HG02973 (cell line): ENCODE measurements at regions not wholly inside any gene's neighbourhood (a gene's known extent, or its start where the extent isn't known, plus 50 kb on each side); places are given as distances from the start of the nearest gene placed in this dataset.

ENCODE experiments used
- ATAC-seq: cut with Tn5 transposase; IDR thresholded peaks from one replicate; pipeline ENCODE4 v1.9.1; 2021; ENCODE audit warnings: moderate library complexity; ENCODE audit not compliant: unreplicated experiment

DNA sequence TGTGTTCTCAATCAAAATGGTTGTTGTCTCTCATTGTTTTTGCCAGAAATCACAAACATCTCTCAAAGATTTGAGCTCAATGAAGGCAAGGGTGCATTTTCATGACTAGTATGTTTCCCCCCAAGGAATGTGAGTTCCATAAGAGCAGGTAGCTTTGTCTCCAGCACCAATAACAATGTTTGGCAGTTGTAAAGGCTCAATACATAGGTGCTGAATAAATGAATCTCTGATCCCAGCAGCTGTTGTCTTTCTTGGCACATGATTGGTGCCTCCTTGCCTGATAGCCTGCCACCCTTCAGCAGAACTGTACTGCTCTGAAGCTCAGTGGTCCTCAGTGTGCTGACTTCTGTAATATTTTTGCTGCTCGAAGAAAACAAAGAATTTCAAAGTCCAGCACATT, 103.1 kb upstream of the CDH11 start:
- no peak for ATAC-seq

DNA sequence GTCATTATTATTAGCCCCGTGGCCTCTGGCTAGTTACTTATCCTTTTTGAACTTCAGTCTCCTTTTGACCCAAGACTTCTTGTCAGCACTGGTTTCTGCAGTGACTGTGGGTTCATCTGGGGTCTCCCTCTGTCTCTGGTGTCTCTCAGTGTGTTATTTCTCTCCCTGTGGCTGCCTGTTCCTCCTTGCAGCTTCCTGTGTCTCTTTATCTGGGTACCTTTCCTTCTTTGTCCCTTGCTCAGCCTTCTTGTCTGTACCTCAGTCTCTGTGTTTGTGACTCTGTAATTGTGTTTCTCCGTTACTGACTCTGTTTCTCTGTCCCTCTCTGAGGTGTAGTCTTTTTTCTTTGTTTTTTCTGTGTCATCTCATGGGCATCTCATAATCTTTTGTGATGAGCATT, 102.6 kb upstream of the CDH11 start:
- ATAC-seq: no peak

DNA sequence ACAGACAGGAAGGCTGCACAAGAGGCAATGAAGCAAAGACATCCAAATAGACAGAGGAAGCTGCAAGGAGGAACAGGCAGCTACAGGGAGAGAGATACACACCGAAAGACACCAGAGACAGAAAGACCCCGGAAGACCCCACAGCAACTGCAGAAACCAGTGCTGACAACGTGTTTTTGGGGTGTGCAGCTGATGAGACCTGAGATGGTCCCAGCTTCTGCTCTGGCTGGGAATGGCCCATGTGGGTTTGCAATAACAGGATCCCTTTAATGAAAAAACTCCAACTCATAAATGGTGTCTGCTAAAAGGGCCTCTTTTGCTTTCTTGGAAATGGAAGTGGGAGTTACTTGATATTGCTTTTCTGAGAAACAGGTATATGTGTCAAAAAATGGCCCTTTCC, 101.5 kb upstream of the CDH11 start:
- ATAC-seq: no peak

DNA sequence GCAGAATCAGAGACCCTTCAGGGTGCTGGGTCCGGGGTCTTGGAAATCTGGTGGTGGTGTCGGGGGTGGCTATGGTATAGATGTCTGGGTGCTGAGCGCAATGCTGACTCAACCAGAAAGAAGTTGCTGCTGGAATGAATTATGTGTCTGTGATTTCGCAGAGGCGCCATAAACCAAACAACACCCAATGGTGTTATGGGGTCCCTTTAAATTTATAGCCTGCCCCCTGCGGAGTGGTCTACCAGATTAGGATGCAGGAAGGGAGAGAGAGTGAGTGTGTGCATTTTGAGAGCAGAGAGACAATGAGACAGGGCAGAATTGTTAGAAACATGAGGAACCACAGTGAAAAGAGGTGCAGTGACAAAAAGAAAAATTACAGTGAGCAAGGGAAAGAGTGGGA, 100.7 kb upstream of the CDH11 start:
- ATAC-seq: no peak

DNA sequence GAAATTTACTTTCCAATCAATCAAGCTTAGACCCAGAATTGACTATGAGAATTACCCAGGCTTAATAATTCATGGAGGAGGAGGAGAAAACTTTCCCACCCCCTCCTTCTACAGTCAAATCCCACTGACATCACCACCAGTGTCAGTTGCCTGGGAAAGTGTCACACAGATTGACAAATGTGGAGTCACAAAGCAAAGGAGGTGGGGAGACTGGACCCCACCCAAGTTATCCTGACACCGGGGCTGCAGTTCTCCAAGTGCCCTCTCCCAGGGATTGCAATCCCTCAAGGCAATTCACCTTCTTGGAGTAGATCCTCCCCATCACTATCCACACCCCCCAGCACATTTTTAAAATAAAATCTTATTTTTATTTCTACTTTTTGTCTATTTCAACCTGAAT, 100.2 kb upstream of the CDH11 start:
- ATAC-seq: no peak

DNA sequence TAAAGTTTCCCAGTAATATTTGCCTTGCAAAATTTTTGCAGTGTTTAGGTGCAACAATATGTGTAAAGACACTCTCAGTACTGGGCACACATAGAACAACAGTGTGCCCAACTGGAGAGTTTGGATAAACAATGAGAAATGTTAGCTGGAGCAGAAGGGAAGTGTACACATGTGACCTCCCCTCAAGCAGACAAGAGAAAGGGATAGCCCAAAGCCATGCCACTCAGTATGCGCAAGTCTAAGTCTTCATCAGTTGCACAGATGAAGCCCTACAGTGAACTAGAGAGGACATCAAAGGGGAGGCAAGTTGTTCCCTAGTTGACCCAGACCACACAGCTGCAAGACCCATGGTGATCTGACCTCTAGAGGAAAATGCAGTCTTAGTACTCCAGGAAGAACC, 97.9 kb upstream of the CDH11 start:
- ATAC-seq: no peak

DNA sequence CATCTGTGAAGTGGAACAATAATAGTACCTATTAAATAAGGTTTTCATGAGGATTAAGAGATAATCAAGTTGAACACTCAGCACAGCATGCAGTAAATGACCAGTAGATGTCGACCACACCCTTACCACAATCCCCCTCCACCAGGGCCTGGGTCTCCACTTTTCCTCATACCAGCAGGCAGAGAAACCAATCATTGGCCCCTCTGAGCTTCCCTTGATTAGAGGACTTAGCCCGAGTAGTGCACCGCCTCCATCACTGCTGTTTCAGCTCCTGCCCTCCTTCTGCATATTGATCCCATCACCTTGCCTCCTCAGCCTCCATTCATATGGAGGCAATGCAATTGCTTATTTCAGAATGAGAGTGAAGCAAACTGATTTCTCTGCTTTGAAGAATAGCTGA, 96.5 kb upstream of the CDH11 start:
- ATAC-seq: no peak

DNA sequence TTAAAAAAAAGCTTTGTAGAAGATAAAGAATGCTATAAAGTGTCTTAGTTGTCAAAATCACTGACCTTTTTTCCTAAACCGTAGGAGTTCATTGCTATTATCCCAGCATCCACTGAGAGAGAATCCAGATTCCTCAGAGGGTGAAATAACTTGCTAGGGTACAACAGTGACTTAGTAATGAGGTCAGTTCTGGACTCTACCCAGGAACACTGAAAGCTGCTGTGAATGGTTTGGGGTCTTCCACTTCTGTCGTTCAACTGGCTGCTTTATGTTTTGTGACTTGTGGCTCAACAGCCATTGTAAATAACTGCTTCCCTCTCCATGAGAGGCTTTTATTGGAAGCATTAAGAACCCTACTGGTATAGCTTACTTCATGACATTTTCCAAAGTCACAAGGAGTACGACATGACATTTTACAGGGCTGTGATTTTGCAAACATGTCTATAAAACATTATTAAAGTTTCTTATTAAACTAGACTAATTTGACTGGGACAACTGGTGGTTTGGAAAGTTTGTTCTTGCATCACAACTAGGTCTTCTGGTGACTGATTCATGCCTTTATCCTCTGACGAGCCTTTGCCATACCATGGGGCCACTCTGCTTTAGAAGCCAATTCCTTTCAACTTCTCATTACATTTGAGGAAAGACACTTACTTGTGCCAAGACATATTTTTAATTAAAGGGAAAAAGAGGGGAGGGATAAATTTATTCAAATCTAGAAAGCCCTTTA, 92.2 kb upstream of the CDH11 start:
- ATAC-seq: no peak

DNA sequence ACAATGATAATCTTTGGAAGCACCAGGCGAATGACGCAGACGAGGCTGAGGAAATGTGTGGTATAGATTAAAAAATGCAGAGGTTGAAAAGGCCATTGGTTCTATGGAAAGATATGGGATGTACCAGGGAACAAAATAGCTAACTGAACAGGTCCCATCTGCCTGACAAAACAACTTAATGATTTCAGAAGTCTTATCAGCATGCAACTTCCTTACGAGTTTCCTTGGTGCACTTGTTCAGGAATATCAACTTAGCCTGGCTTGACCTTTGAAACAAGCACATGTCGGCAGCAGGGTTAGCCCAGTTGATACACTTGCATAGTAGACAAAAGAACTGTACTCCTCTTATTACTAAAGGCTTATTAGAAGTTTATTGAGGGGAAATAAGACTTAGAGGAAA, 90.9 kb upstream of the CDH11 start:
- no peak for ATAC-seq

DNA sequence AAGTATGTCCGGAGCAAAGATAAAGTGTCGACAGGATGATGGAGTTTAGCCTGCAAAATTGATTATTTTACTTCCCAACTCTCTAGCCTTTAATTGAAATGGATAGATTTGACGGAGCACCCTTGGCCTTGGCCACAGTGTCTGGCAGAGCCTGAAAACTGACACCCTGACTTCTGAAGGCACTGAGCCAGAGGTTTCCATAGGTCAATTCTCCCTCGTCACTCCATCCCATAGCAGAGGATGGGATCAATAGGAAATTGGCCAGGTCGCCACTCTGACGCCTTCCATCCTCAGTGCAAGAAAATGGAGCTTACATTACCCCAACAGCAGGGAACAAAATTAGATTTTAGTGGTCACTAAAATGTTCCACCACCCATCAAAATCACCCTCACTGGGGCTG, 90.4 kb upstream of the CDH11 start:
- no peak for ATAC-seq

DNA sequence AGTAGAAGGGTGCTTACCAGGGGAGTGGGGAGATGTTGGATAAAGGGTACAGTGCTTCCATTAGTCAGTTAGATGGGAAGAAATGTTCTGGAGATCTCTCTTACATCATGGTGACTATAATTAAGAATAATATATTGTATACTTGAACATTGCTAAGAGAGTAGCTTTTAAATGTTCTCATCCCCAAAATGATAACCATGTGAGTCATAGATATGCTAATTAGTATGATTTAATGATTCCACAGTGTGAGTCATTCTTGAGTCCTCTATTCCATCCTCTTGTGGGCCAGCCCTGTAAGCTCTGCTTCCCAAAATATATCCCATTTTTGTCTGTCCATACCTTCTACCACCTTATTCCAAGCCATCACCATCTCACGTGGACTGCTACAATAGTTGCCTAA, 80.6 kb upstream of the CDH11 start:
- no peak for ATAC-seq

DNA sequence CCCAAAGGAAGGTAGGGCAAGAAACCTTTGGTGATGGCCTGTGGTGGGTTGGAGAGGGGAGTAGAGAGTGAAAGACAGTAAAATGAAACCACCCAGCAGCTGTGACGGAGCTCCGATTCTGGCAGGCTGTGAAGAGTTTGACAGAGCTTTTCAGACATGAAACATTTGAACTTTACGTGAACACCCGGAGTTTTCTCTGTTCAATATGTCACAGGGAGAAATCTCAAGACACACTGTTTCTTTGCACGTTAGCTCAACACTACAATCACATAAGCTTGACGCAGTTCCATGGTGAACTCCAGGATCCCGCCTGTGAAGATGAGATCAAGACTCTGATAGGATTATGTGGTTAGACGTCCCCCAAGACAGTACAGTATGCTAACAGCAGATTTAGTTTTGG, 79.6 kb upstream of the CDH11 start:
- no peak for ATAC-seq

DNA sequence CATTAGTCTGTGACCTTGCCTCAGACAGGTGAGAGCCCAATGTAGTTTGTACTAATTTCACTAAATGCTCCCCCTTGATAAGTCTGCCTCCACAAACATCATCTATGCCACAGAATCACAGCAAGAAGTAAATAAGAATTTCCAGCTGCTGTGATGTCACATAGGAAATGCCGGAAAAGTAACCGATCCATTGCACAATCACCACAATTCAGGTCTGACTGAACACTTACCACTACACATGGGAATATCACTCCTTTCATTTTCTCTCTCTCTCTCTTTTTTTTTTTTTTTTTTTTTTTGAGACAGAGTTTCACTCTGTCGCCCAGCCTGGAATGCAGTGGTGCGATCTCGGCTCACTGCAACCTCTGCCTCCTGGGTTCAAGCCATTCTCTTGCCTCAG, 79.0 kb upstream of the CDH11 start:
- no peak for ATAC-seq

DNA sequence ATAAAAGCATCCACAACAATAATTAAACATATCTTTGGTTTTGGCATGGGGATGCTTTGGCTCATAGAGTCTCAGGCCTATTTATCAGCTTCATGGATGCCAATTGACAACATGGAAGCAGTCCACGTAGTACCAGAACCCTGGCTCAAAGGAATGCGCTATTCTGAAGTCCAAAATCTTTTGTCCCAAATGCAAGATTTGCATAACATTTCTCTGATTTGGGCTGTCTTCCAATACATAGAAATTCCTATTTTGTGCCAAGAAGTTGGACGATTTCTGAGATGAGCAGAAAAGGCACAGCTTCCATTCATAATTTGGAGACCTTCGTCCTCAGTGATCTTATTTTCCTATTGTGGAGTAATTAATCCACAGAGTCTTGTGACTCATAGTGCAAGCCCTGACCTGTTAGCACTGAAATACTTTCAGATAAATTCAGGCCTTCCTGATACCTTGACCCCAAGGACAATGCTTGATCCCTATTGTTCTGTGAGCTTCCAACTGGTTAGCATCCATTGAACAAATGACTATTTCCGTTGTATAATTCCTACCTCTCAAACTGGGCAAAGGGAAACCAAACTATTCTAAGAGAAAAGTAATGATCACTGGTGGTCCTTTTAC, 78.4 kb upstream of the CDH11 start:
- ATAC-seq: no peak

DNA sequence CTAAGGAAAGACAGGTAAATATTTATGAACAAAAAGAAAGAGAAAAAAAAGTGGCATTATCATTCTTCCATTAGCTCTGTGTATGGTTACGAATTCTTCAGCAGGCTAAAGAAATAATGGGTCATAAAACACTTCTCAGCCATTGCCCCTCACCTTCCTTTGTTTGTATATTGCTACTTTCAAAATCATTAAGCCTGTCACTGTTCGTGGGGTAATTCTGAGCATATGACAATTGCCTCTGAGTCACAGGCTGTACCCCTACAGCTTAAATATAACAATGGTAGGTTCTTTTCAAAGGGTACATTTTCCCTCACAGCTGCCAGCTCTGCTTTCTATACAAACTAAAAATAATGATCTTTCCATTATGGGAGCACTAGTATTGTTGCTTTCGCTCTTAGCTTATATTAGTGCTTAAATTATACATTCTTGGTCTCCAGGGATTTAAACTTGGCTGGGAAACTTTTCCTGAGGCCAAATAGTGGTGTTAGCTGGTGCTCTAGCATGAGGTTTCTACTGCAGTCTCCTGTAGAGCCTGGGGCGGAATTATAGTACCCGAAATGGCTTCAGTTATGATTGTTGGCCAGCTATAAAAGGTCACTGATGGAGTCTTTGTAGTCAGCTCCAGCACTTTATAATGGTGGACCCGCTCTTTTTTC, 74.7 kb upstream of the CDH11 start:
- ATAC-seq: no peak

DNA sequence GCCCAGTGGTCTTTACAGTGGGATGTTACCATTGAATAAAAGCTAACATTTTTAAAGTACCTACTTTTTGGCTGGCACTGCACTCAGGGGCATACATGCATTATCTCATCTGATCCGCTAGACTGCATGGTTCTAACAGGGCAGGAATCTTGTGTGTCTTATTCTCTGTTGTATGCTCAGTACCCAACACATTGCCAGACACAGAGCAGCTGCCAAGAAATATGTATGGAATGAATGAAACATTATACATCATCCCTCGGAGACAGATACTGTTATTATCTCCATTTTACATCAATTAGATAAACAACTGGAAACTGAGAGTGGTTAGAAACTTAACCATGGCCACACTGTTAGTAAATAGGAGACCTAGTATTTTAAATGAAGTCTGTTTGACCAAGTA, 74.1 kb upstream of the CDH11 start:
- ATAC-seq: no peak

DNA sequence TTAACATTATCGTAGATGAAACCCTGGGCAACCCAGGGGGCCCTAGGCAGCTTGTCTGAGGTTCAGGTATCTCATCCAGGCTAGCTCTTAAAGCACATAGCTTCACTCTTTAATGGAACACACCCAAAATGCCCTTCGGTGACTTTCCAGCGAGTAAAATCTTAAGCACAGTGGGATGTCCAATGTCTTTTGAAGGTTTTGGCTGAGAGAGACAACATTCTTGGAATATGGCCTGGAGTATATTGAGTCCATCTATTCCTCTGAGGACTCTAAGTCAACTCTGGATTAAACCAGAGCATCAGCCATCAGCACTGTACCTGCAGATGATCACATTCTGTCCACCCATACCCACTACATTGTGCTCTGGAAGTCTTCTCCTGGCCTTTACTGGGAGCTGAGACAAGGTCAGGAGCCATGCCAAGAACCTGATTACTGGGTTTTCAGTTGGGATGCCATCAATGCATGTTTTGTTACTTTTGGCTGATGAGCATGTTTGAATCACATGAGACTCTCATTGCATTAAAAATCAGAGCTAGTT, 63.4 kb upstream of the CDH11 start:
- ATAC-seq: no peak

DNA sequence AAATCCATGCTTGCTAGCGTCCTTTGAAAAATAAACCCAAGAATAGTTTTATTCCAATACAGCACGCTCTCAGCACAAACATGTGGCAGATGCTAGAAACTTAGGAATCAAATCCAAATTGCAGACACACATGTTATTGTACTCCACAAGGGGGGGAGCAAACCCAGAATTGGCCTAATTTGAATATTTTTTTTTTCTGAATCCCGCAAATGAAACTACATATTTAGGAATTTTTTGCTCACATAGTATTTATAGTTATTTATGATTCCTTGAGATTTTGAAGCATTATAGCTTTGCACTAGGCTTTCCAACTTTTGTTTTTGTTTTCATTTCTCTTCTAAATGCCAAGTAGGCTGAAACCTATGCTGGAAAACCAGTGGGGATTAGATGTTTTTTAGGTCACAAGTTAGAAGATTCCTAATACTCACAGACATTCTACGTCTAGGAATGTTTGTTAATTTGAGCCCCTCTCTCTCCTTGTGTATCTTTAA, 59.3 kb upstream of the CDH11 start:
- ATAC-seq: no peak

DNA sequence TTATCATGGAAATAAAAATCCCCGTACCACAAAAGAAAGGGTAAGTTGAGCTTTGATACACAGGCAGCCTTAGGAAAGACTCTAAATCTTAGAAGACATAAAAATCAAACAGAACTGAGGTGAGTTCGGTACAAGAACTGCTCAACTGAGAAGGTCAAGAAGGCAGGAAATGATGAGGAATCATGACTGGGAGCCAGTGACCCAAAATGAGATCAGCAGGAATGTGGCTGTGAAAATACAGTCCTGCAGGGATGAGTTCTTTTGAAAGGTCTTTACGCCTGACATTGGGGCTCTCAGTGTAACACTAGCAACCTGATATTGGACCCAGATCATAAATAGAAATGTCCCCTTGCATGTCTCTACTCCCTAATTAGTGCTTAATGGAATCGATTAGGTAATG, 56.3 kb upstream of the CDH11 start:
- no peak for ATAC-seq

DNA sequence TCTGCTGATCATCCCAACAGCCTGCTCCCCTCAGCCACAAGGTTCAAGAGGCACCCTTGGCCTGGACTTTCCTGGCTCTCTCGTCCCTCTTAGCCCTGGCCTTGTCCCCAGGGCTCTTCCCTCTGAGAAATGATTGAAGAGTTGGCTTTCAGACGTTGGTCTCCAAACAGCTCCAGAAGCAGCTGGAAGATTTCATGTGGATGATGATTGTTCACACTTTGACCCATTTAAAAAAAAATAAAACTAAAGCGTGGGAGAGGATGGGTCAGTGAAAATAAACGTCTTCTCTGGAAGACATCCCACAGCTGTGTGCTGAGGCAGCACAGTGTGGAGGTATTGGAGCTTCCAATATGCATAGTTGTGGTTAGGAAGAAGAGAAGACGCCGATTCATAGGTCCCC, 54.7 kb upstream of the CDH11 start:
- no peak for ATAC-seq

DNA sequence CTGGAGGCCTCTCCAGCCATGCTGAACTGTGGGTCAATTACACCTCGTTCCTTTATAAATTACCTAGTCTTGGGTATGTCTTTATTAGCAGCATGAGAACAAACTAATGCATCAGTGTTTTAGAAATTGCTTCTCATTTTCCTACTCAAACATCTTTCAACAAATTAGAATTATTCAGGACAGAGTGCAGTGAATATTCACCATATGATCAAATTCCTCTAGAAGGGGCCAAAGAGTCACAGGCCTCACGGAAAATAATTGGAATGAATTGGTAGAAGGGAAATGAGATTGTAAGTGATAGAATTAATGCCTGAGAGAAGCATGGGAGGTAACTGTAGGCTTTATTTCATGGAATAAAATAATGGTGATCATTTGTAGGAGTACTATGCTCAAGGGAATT, 50.5 kb upstream of the CDH11 start:
- no peak for ATAC-seq
